NCI-H446 (cell line): ENCODE measurements at regions not wholly inside any gene's neighbourhood (a gene's known extent, or its start where the extent isn't known, plus 50 kb on each side); places are given as distances from the start of the nearest gene placed in this dataset.

ENCODE experiments used
- DNase-seq, 2 experiments: peaks; one replicate each; lab custom pipeline; 2025; lab: John Stamatoyannopoulos, UW

DNA sequence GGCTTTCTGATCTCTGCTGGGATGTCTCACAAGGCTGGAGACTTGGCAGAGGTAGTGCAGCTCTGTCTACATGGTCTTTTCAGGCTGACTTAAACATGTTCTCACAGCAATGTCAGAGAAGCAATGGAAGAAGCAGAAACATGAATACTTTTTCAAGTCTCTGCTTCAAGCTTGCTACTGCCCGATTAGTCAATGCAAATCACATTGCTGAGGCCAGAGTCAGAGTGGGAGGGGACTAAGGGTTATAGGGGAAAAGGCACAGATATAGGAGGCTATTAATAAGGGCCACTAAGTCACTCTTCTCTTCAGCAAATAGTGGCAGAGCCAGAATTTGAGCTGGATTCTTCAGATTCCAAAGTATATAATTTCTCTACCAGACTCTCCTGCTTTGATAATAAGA, 390.5 kb downstream of the TMEM135 start:
- no peak for DNase-seq

DNA sequence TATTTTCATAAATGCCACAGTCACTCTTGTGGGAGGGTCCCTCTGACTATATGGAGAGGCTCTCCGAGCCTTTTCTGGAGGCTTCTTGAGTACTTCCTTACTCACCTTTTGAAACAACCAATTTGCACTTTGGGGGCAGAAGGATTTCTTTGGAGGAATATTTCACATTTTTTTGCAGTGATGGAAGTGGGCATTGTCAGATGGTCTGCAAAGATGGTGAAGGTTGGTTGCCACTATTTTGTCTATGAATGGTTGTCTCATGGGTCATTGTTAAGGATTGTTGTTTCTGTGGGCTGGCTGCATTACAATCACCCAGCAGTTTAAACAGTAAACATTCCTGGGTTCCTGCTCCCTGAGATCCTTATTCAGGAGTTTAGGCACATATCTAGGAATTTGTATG, 388.2 kb downstream of the TMEM135 start:
- DNase-seq = no peak

DNA sequence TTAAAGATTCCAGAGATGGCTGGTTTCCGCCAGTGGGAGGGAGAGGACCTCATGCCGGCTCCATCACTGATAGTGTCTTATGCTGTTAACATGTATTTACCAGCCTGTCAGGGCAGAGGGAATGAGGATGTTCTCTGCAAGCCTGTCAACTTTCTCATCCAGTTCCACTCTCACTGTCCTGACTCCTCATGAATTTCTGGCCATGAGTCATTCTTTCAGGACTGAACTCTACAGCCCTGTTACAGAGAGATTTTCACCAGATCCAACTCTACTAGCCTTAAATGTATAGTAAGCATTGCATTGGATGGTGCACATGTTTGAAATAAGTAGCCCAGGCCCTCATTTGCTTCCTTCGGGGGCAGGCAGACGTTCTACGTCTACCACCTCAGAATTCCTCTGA, 387.7 kb downstream of the TMEM135 start:
- no peak for DNase-seq

DNA sequence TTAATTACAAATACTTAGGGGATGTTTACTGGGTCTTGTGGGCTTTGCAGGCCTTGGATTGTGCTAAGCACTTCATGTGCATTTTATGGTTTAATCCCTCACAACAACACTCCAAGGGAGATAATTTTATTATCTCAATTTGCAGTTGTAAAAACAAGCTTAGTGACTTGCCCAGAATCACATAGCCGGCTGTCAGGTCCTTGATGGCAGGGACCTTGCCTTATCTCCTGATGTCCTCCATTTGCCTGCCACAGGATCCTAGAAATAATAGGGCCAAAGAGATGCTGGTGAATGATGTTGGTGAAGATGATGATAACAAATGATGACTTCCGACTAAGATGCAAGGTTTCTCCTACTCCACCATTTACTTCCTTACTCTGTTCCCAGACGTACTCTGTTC, 385.4 kb downstream of the TMEM135 start:
- DNase-seq = no peak

DNA sequence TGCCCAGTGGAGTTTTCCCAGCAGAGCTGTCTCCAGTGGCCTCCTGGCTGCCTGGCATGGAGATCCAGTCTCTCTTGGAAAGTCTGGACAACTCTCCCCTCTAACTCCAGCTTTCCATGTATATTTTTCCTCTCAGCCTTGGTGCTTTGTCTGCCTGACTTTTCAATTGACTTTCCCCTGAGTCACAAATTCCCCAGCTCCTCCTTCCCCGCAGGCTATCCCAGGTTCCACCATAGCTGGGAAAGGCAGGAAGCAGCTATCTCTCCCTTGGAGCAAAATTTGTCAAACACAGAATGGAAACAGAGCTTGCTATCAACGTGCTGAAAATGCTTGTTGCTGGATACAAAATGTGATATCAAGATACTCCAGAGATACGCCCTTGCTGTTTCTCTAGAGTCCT, 384.8 kb downstream of the TMEM135 start:
- DNase-seq = no peak

DNA sequence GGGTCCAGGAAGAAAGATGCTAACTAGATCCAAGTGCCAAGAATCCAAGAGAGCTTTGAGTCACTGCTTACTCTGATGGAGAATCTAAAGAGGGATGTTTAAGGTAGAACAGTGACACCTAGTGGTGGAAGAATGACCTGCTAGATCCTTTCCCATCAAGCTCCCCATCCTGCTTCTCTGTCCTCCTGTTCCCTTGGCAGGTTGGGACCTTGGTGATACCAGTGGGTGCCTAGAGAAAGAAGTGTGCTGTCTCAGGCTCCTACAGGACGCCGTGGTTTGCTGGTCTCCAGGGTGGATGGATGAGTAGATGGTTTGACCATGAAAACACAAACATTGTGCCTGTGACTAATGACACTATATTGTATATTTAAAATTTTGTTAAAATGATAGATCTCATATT, 383.7 kb downstream of the TMEM135 start:
- DNase-seq = peak; percentile 63 to 81

DNA sequence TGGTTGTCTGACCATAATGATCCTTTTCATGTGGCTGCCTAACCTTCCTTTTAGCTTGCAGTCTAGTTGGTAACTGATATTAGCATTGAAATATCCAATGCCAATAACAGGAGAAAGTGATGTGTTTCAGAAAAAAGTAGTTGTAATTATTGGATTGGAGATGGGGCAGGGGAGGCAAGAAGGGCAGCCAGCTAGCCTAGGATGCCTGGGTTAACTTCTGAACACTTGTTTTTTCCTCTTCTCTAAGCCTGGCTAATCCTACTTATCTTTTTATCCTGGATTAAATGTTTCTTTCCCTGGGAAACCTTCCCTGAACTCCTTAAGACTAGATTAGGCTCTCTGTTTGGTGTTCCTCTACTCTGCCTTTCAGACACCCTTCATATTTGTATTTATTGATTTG, 380.2 kb downstream of the TMEM135 start:
- DNase-seq = no peak

DNA sequence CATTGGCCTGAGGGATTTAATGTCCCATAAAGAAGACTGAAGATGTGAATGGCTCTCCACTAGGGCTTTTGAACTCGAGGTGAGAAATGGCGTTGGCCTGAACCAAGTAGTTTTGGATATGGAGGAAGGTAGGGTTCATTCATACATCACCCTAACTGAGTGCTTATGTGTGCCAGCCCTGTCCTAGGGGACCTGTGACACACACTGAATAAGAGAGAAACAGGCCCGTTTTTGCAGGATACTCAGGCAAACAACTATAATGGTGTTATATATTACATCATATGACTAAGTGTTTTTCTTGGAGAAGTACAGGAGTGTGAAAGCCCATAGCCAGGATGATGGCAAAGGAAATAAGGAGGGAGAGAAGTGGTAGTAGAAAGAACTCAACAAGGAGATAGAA, 368.1 kb downstream of the TMEM135 start:
- DNase-seq = no peak

DNA sequence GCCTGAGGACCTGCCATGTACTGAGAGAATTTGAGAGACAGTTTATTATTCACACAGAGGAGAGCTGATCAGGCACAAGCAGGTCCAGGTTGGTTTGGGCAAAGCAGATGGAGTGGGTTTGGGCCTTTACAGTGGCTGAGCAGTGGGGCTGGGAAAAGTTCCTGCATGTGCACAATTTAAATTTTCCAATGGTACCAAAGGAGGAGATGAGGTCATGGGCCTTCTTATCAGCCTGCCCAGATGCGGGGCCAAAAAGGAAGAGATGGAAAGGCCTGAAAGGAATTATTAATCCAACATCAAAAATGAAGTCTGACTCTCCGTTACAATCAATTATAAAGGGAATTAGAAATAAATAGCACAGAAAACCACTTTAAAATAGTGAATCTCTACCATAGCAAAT, 367.6 kb downstream of the TMEM135 start:
- DNase-seq = no peak

DNA sequence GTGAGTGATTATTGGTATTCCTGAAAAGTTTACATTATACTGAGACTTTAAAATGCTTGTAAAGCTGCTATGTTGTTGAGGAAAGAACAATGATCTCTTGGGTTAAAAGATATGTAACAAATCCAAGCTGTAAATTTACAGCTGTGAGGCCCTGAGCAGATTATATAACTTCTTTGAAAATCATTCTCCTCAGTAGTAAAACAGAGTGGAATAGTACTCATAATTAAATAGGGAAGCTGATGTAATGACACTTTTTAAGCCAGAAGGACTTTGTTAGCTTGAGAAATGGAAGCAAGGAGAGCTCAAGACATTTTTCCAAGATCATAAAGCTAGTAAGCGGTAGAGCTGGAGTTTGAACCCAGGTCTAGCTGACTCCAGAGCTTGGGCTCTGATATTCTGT, 363.9 kb downstream of the TMEM135 start:
- no peak for DNase-seq

DNA sequence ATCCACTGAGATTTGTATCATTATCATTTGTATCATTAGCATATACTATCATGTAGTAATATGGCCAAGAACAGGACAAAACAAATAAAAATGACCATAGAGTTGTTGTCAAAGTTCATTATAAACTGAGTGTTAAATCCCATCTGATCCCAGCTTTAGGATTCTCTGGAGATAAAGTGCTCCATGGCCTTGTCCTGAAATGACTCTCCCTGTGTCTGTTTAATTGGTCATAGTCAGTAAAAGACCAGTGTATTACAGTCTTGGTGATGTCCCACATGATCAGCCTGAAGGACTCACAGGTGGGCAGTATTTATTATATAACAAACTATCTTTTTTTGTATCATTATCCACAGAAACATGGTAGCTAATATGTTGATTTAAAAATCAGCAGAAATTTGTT, 361.6 kb downstream of the TMEM135 start:
- no peak for DNase-seq

DNA sequence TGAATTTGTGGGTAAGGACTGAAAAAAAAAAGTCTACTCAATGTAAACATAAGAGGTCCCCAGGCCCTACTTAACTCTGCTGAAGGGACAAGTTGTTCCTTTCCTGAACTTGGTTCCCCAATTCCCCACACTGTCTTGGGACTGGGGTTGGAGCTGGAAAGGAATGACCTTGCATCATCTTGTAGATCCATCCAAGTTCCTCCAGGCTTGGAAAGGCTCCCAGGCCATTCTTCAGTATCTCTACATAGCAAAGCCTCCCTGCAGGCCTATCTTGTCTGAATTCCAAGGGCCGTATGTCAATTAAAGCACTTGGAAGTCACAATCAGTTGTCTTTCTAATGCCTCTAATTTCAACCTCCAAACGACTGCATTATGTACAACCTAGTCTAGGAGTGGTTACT, 361.2 kb downstream of the TMEM135 start:
- DNase-seq = no peak

DNA sequence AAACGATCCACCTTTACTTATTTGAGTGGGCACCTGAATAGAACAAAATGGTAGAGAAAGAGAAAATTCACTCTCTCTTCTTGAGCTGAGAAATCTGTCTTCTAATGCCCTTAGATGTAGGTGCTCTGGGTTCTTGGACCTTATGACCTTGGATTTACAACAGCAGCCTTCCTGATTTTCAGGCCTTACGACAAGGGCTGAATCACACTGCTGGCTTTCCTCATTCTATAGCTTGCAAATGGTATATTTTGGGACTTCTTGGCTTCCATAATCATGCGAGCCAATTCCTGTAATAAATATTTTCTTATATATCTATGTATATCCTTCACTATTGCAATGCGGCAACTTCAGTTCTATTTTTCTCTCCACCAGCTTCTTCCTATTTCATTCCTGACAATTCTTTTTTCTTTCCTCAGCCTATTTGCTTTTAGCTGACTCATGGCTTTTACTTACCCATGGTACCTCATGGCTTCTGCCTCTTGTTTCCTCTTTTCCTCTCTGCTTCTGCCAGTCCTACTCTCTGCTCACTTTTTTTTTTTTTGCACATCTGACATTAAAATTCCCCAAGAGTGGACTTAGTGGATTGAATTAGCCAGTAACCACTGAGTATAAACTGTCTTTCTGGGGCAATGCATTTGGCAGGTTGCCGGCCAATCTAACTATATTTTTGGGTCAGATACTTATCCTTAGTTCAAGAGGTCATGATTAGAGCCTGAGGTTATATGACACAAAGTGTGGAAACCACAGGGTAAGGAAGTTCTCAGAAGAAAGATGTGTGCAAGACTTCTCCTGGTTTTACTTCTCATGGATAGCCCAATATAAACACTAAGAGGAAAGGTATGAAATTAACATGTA, 359.5 kb downstream of the TMEM135 start:
- no peak for DNase-seq

DNA sequence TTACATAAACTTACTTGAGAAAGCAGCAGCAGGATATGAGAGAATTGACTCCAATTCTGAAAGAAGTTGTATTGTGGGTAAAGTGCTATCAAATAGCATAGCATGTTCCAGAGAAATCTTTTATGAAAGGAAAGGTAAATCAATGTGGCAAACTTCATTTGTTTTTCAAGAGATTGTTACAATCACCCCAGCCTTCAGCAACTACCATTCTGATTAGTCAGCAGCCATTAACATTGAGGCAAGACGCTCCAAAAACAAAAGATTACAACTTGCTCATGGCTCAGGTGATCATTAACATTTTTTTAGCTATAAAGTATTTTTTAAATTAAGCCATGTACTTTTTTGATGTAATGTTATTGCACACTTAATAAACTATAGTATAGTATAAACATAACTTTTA, 357.2 kb downstream of the TMEM135 start:
- no peak for DNase-seq

DNA sequence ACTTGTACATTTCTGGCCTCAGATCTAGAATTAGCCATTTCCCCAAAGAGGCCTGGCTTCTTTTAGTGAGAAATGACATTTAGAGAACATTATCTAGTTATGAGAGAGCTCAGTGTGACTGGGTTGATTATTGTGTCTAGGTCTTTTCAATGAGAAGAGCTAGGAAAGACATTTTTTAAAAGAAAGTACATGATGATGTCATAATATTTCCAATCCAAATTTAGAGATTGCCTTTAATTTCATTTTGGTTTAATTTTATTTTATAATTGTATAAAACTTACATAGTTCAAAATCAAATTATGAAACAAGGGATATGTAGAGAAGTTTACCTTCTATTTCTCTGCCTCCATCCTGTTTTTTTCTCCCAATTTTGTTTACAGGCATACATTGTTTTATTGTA, 354.9 kb downstream of the TMEM135 start:
- DNase-seq = no peak

DNA sequence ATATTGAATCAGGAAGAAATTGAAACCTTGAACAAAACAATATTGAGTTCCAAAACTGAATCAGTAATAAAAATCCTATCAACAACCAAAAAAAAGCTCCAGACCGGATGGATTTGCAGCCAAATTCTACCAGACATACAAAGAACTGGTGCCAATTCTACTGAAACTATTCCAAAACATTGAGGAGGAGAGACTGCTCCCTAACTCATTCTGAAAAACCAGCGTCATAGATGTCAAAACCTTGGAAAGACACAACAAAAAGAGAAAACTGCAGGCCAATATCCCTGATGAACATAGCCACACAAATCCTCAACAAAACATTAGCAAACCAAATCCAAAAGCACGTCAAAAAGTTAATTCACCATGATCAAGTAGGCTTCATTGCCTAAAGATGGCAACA, 353.8 kb downstream of the TMEM135 start:
- DNase-seq = no peak

DNA sequence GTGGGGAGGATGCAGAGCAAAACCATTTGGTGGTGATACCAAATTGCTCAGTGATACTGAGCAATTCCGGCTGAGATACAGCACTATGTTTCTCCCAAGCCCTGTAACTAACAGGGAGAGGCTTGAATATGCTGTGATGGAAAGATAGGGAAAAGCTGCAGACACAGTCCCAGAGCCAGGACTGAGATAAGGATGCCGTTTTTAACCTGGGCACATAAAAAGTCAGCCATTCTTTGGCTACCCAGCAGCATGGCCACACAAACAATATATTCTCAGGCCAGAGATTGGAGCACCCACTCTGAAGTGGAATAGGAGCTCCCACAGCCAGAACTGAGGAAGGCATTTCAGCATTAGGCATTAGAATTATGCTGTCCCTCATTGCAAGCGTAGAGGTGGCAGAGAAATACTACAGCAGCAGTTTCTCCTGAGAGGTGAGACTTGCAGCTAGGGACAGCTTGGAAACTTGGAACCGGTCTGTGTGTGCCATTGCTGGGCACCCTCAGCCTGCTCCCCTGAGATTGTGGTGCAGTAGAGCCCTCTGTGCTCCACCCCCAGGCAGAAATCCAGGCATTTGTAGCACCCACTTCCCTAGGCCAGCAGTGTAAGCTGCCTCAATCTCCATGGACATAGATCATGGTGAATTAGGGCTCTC, 346.5 kb downstream of the TMEM135 start:
- no peak for DNase-seq

DNA sequence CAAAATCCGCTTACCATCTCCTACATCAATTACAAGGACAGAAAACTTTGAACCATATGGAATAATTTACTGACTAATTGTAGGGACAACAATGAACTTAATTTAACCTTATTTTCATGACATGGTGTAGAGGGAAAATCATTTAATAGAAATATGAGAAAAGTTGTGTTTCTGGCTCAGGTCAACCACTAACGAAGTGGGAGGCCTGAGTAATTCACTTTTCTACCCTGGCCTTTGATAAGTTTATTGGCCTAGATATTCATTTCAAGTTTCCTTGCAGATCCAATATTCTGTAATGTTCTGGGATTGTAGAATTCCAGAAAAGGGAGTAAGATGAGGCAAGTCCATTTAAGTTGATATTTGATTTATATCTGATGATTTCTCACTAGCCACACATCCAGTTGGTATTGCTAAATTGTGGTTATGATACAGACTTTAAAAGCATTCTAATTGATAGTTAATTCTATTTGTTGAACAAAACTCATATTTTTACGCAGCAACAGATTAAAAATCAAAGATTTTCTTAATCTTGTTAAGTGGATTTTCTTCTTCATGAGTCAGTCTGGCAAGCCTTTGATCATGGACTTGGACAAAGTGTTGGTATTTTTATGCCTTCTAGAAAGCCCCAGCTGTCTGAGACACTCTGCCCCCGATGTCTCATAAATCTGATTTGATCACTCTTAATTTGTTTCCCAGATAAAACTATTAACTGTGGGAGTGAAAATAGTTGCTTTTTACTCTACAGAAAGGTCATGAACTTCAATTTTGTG, 336.5 kb downstream of the TMEM135 start:
- DNase-seq = no peak
